ENCODE measurements at regions not wholly inside any gene's neighbourhood (a gene's known extent, or its start where the extent isn't known, plus 50 kb on each side); places are given as distances from the start of the nearest gene placed in this dataset.

- Histone ChIP-seq H3K4me1 (peaks cover 0 to 6% of the 10 kb centered on the region in 2 donors), H3K9me3 (no peaks in the 10 kb centered on the region), H3K27me3 (no peaks in the 10 kb centered on the region), H3K36me3 (no peaks in the 10 kb centered on the region), H3K4me3 (no peak overlapping the region), H3K27ac (no peak overlapping the region)
- no peak for TF ChIP-seq CTCF (IDR thresholded peaks at IDR 0.05)
- intact Hi-C loops (cut with DNase I): no loop called here
- DNase-seq (ENCODE audit: low spot score in 2 of 2): no peak
Observed at GRCh38 chr4:147335183-147335582, 145.7 kb upstream of the EDNRA start.

- DNase-seq (ENCODE audit: low spot score in 2 of 2): no peak
- no peaks in the 10 kb centered on the region for H3K36me3 ChIP-seq
- H3K27me3 ChIP-seq: no peaks in the 10 kb centered on the region
- no peak overlapping the region for H3K27ac ChIP-seq
- intact Hi-C loops (cut with DNase I): no loop called here
- H3K9me3 ChIP-seq: no peaks in the 10 kb centered on the region
- peaks cover 0 to 6% of the 10 kb centered on the region in 2 donors for H3K4me1 ChIP-seq
- no peak overlapping the region for H3K4me3 ChIP-seq
- no peak for TF ChIP-seq CTCF (IDR thresholded peaks at IDR 0.05)
Observed at GRCh38 chr4:147336252-147336651, 144.6 kb upstream of the EDNRA start.

- H3K9me3 ChIP-seq: no peaks in the 10 kb centered on the region
- H3K27me3 ChIP-seq: no peaks in the 10 kb centered on the region
- DNase-seq (ENCODE audit: low spot score in 2 of 2): no peak
- no peaks in the 10 kb centered on the region for H3K36me3 ChIP-seq
- H3K4me1 ChIP-seq: peaks cover 0 to 2% of the 10 kb centered on the region in 2 donors
- no peak overlapping the region for H3K27ac ChIP-seq
- intact Hi-C loops (cut with DNase I): no loop called here
- no peak for TF ChIP-seq CTCF (IDR thresholded peaks at IDR 0.05)
- no peak overlapping the region for H3K4me3 ChIP-seq
Observed at GRCh38 chr4:147339100-147339499, 141.8 kb upstream of the EDNRA start.

GRCh38 chr4:147340111-147340510 lies 140.8 kb upstream of the EDNRA start:
- H3K27ac ChIP-seq: no peak overlapping the region
- no peak overlapping the region for H3K4me3 ChIP-seq
- no peak for TF ChIP-seq CTCF (IDR thresholded peaks at IDR 0.05)
- no peaks in the 10 kb centered on the region for H3K9me3 ChIP-seq
- H3K27me3 ChIP-seq: no peaks in the 10 kb centered on the region
- no peaks in the 10 kb centered on the region for H3K36me3 ChIP-seq
- DNase-seq (ENCODE audit: low spot score in 2 of 2): no peak
- H3K4me1 ChIP-seq: no peaks in the 10 kb centered on the region
- intact Hi-C loops (cut with DNase I): no loop called here

GRCh38 chr4:147340591-147341120 lies 140.2 kb upstream of the EDNRA start:
- no peak for DNase-seq (ENCODE audit: low spot score in 2 of 2)
- intact Hi-C loops (cut with DNase I): no loop called here
- no peaks in the 10 kb centered on the region for H3K9me3 ChIP-seq
- H3K27me3 ChIP-seq: no peaks in the 10 kb centered on the region
- H3K27ac ChIP-seq: no peak overlapping the region
- H3K4me3 ChIP-seq: no peak overlapping the region
- no peaks in the 10 kb centered on the region for H3K36me3 ChIP-seq
- H3K4me1 ChIP-seq: no peaks in the 10 kb centered on the region
- no peak for TF ChIP-seq CTCF (IDR thresholded peaks at IDR 0.05)

GRCh38 chr4:147343692-147344091 lies 137.2 kb upstream of the EDNRA start:
- no peak for DNase-seq (ENCODE audit: low spot score in 2 of 2)
- Histone ChIP-seq H3K4me1 (no peaks in the 10 kb centered on the region), H3K27me3 (no peaks in the 10 kb centered on the region), H3K36me3 (no peaks in the 10 kb centered on the region), H3K9me3 (no peaks in the 10 kb centered on the region), H3K27ac (no peak overlapping the region), H3K4me3 (no peak overlapping the region)
- TF ChIP-seq CTCF (IDR thresholded peaks at IDR 0.05): no peak
- intact Hi-C loops (cut with DNase I): no loop called here

Measured in ascending aorta (tissue), 2 donors.